NCI-H345 (cell line): ENCODE measurements at regions not wholly inside any gene's neighbourhood (a gene's known extent, or its start where the extent isn't known, plus 50 kb on each side); places are given as distances from the start of the nearest gene placed in this dataset.
"Not testable (repeated sequence)": the region's sequence is repeated elsewhere in the genome, so short reads cannot be mapped to it uniquely, and the experiment has no call there.

ENCODE experiments used
- DNase-seq: peaks from one replicate; lab custom pipeline; 2025; lab: John Stamatoyannopoulos, UW

DNA sequence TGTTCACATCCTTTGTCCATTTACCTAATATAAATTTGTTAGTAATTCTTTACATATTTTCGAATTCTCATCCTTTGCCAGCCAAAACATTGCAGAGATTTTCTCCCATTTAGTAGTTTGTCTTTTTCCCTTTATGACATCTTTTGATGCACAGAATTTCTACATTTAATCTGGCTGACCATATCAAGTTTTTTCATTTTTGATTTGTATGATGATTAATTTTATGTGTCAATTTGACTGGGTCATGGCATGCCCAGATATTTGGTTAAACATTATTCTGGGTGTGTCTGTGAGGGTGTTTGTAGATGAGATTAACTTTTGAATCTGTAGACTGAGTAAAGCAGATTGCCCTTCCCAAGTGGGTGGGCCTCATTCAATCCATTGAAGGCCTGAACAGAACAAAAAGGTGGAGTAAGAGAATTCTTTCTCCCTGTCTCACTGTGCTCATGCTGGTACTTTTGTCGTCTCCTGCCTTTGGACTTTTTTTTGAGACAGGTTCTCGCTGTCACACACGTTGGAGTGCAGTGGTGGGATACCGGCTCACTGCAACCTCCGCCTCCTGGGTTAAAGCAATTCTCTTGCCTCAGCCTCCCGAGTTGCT lies 72.1 kb upstream of the EPB41L1 start:
- DNase-seq = no peak

DNA sequence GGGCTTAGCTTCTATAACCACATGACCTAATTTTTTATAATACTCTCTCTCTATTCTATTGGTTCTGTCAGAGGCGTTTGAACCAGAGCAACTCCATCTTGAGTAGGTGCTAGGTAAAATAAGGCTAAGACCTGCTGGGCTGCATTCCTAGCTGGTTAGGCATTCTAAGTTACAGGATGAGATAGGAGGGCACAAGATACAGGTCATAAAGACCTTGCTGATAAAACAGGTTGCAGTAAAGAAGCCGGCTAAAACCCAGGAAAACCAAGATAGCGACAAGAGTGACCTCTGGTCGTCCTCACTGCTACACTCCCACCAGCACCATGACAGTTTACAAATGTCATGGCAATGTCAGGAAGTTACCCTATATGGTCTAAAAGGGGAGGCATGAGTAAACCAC lies 71.3 kb upstream of the EPB41L1 start:
- DNase-seq = not testable (repeated sequence)

DNA sequence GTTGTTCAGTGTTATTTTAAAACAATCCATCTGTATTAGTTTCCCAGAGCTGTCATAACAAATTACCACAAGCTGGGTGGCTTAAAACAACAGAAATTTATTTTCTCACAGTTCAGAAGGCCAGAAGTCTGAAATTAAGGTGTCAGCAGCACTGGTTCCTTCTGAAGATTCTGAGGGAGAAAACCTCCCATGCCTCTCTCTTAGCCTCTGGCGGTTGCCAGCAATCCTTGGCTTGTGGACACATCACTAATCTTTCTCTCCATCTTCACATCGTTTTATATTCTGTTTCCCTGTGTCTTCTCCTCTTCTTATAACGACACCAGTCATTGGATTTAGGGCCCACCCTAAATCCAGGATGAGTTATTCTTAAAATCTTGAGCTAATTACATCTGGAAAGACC lies 70.2 kb upstream of the EPB41L1 start:
- DNase-seq = no peak

DNA sequence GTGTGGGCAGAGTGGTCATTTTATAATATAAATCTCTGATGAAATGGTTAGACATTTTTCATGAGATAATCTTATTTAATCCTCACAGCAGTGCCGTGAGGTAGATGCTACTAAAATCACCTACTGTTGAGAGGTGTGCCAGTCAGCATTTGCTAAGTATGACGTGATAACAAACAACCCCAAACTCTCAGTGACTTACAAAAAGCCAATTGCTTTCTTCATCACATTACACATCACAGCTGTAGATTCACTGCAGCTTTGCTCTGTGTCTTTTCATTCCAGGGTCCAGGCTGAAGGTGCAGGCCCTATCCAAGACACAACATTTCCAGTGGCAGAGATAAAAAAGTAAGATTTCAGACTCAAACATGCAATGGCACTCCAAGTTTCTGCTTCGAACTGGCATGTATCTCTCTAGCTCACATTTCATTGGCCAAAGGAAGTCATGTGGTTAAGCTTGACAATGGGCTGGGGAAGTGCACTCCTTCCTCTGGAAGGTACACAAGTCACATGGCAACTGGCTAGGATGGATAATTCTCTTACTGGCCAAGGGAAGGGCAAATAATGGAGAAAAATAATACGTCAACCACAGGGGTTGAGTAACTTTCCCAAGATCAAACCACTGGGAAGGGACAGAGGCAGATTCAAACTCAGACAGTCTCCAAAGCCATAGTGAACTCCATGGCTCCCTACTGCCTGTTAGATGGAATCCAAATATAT lies 69.5 kb upstream of the EPB41L1 start:
- no peak for DNase-seq

DNA sequence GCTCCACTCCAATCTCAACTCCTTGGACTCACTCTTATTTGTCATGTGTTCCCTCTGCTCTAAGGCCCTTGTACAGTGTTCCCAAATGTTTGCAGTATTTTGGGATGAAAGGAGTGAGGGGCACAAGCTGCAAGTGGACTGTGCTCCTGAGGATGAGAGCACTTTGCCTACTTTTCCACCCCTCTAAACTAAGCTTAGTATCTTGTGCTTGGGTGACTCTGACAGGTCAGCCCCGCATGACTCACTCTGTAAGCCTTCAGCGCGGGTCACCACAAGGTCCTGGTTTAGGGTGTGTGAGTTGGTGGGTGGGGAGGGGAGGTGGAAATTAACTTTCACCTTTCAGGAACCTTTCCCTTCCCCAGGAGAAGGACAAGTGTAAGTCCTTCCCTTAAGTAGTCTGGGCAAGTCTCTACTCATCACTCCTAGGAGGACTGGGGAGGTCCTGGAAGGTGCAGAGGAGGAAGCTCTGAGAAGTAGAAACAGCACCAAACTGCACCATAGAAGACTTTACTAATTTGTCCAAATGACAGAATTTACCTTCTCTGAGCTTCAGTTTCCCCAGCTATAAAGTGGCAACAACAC lies 68.8 kb upstream of the EPB41L1 start:
- DNase-seq = no peak

DNA sequence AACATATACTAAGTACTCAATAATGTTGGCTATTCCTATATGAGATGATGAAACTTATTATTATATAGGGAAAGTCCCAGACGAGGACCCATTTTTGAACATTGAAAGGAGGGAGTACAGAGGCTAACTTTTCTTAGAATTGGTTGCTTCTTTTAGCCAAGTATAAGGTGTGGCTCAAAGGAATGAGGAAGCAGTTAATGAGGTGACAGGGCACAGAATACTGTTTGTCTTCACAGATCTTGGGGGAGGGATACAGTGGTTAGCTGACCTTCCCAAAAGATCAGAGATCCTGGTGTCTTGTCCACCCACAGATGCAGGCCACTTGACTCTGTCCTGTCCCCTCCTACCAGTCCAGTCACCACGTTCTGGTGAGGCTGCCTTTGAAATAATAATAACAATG lies 67.8 kb upstream of the EPB41L1 start:
- DNase-seq = no peak

- no peak for DNase-seq
Observed at GRCh38 chr20:36090223-36090622, 64.3 kb upstream of the EPB41L1 start.

- DNase-seq = no peak
Observed at GRCh38 chr20:36091561-36092397, 62.8 kb upstream of the EPB41L1 start.

- peak; percentile 50 for DNase-seq
Observed at GRCh38 chr20:36092398-36093024, 62.0 kb upstream of the EPB41L1 start.

DNA sequence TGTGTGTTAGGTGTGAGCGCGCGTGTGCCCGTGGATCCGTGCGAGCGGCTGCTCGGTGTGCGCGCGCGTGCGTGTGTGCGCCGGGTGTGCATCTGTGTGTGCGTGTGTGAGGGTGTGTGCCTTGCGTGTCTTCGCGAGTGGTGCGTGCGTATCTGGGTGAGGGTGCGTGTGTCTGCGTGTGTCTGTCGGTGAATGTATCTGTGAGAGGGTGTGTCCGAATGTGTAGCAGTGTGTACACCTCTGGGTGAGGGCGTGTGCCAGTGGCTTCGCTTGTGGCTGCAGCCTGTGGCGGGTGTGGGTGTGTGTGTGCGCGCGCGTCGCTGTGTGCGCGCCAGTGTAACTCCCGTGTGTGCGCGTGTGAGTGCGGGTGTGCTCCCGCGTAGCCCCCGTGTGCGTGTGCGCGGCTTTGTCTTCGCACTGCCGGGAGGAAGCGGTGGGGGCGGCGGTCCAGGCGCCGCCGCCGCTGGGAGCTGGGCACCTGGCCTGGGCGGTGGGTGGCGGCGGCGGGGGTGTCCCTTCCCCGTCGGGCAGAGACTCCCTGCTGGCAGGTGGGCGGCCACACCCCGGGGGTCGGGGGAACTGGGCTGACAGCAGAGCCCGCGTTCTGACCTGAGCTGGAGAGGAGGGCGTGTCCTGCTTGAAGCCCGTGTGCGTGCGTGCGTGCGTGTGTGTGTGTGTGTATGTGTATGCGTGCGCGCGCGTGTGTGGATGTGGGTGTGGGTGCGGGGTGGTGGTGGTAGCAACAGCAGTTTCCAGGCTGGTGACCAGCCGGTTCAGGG lies 61.3 kb upstream of the EPB41L1 start:
- DNase-seq = peak; percentile 58

DNA sequence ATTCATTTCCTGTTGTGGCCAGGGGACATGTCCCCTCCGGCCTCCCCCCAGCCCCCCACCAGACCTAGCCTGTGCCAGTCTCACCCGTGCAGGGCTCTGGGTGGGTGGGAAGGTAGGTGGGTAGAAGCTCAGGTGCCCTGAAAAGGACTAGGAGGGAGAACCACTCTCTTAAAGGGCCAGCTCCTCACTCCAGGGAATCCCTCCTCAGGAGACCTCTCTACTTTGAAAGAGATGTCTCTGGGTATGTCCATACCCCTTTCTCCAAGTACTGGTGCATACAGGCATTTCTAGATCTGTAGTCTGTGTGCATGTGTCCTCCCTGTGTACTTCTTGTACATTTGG lies 60.8 kb upstream of the EPB41L1 start:
- DNase-seq = peak; percentile 45

DNA sequence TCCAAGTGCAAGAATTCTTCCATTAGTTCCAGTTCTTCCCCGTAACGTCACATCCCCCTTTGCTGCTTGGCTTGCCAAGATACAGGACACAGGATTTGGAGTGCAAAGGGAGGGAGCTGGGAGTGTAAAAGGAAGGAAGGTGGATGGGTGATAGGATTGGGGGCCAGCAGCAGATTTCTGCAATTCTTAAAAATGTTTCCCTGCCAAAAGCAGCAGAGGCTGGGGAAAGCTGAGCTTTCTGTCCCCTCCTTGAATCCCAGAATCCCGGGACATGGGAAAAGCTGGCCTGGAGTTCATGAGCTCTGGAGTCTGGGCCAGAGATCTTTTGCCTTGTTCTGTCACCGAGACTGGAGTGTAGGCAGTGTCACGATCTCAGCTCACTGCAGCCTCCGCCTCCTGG lies 60.0 kb upstream of the EPB41L1 start:
- DNase-seq = no peak

GRCh38 chr20:36096435-36096834 lies 58.1 kb upstream of the EPB41L1 start:
- DNase-seq = no peak

DNA sequence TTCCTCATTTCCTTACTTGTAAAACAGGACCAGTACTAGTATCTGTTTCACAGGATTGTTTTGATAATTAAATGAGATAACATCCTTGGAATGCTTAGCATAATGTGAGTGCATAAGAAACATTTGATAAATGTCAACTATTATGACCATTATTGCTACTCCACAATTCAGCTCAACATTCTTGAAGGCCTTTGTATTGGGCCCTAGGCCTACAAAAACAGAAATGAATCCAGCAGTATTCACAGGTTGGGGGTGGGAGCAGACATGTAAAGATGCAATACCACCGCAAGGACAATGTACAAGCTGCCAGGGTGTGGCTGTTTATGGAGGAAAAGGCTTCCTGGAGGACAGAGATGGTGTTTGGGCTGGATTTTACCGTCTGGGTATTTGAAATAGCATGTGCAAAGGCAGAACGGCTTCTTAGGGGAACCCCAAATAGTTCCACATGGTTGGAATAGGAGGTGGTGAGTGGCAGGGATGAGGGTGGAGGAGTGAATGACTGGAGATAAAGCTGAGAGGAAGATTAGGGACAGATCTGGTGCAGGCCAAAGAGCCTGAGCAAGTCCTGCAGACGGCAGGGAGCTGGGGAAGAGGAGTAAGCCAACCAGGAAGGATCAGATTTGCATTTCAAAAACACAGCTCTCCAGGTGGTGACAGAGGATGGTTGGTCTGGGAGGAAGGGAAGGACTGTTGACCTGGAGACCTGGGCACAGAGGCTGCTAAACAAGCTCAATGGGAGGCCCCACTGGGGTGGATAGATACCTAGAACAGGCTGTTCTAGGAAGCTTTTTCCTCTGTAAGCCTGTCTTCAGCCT lies 57.0 kb upstream of the EPB41L1 start:
- DNase-seq = no peak

DNA sequence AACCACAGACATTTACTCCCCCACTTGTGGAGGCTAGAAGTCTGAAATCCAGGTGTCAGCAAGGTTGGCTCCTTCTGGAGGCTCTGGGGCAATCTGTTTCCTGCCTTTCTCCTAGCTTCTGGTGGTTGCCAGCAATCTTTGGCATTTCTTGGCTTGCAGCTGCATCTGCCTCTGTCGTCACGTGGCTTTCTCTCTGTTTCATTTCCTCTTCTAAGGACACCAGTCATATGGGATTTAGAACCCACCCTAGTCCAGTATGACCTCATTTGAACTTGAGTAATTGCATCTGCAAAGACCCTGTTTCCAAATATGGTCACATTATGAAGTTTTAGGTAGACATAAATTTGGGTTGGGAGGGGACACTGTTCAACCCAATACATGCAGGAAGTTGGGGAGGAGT lies 56.2 kb upstream of the EPB41L1 start:
- no peak for DNase-seq

DNA sequence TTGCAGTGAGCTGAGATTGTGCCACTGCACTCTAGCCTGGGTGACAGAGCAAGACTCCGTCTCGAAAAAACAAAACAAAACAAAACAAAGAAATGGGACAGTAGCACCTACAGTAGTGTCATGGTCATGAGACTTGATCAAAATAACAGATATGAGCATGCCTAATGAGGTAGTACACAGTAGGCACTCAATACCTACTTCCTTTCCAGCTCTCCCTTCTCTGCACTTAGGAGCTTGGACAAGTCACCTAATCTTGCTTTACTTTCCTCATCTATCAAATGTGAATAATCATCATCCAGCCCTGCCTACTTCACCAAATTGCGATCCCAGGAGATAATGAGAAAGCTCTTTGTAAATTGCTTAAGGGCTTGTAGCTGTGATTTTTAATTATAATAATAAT lies 55.4 kb upstream of the EPB41L1 start:
- DNase-seq = no peak

DNA sequence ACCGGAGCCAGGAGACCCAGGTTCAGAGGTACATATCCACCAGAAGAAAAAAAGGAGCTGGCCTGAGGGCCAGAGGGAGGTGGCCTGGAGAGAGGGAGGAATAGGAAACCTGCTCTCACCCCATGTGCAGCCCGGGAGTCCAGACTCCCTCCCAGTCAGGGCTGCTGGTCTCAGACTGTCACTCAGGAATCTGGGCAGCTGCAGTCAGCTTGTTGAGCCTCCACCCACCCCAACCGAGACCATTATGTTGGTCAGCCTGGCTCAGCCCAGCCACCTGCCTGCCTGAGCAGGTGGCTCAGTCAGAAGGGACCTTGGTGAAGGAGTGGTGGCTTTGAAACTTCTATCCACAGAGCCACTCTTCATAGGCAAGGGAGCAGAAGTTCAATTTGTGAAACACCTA lies 53.3 kb upstream of the EPB41L1 start:
- DNase-seq = peak; percentile 66

GRCh38 chr20:36102306-36102705 lies 52.2 kb upstream of the EPB41L1 start:
- DNase-seq = no peak

DNA sequence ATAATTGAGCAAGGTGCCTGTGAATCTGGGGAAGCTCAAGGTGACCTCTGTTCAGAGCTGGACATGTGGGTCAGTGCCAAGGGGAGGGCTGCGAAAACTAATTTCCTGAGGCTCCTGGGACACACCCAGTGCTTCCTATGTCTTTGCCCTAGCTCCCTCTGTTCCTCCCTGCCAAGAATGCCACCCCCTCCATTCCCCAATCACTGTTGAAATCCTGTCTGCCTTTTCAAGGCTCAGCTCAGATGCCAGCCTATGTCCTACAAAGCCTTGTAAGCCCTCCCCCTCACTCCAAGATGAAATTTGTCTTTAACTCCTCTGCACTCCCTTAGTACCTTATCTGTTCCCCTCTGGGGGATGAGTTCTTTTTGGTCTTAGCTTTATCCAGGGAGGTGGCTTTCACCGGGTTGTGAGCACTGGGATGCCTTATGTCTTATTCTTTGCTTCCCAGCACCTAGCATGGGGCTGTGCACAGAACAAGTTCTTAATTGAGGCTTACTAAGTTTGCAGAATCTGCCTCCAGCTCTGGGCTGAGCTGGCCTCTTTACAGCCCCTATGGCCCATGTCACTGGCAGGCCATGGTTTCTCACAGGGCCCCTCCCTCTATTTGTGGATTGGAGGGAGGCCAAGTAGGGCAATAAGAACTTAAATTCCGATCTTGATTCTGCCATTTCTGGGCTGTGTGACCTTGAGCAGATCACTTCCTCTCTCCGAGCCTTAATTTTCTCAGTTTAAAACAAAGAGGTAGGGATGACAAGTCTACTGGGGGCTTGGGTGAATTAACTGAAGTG lies 51.5 kb upstream of the EPB41L1 start:
- no peak for DNase-seq

- DNase-seq = no peak
Observed at GRCh38 chr20:36104244-36104643, 50.3 kb upstream of the EPB41L1 start.
